DOHH2 (cell line): ENCODE measurements at regions not wholly inside any gene's neighbourhood (a gene's known extent, or its start where the extent isn't known, plus 50 kb on each side); places are given as distances from the start of the nearest gene placed in this dataset.

ENCODE experiments used
- H3F3A ChIP-seq: fragments of 200-600 bp; sonication (generic), shearing (Covaris generic); 2 replicates; pipeline ENCODE4 v1.6.0; 2016; ENCODE audit warnings: antibody characterized with exemption, mild to moderate bottlenecking; ENCODE audit not compliant: control insufficient read depth, insufficient read depth
- H3K27ac ChIP-seq: fragments of 200-600 bp; sonication (generic); 2 replicates; pipeline ENCODE4 v1.5.1; 2014; ENCODE audit warnings: low read depth, mild to moderate bottlenecking, low read length, moderate library complexity
- H3K27me3 ChIP-seq: fragments of 200-600 bp; sonication (generic); 2 replicates; pipeline ENCODE4 v1.6.1; 2014; ENCODE audit warnings: mild to moderate bottlenecking, low read length, mixed read lengths; ENCODE audit not compliant: control insufficient read depth
- H3K36me3 ChIP-seq: fragments of 200-600 bp; sonication (generic); 2 replicates; pipeline ENCODE4 v1.6.1; 2014; ENCODE audit warnings: mild to moderate bottlenecking, low read length, moderate library complexity, mixed read lengths; ENCODE audit not compliant: control insufficient read depth
- H3K4me1 ChIP-seq: fragments of 200-600 bp; sonication (generic); 2 replicates; pipeline ENCODE4 v1.6.1; 2014; ENCODE audit warnings: mild to moderate bottlenecking, low read length, mixed read lengths; ENCODE audit not compliant: control insufficient read depth
- H3K4me2 ChIP-seq: fragments of 200-600 bp; sonication (generic); 2 replicates; pipeline ENCODE4 v1.6.0; 2014; ENCODE audit warnings: mild to moderate bottlenecking, low read length, moderate library complexity
- H3K4me3 ChIP-seq: fragments of 200-600 bp; sonication (generic); 2 replicates; pipeline ENCODE4 v1.5.1; 2014; ENCODE audit warnings: mild to moderate bottlenecking, low read length, mixed read lengths
- H3K79me2 ChIP-seq: fragments of 200-600 bp; sonication (generic); 2 replicates; pipeline ENCODE4 v1.6.1; 2014; ENCODE audit warnings: mild to moderate bottlenecking, low read length, mixed read lengths; ENCODE audit not compliant: control insufficient read depth
- H3K9me2 ChIP-seq: fragments of 200-600 bp; sonication (generic); replicated peaks from 2 replicates; pipeline ENCODE4 v1.6.1; 2014; ENCODE audit warnings: mild to moderate bottlenecking, low read length, mixed read lengths; ENCODE audit not compliant: control insufficient read depth
- H3K9me3 ChIP-seq: fragments of 200-600 bp; sonication (generic); 2 replicates; pipeline ENCODE4 v1.6.1; 2014; ENCODE audit warnings: antibody characterized with exemption, low read length, mixed read lengths; ENCODE audit not compliant: control insufficient read depth, insufficient read depth
- H4K20me1 ChIP-seq: fragments of 200-600 bp; sonication (generic); 2 replicates; pipeline ENCODE4 v1.6.0; 2014; ENCODE audit warnings: low read depth, mild to moderate bottlenecking, antibody characterized with exemption, low read length, moderate library complexity; ENCODE audit not compliant: control insufficient read depth, insufficient read depth
- CTCF ChIP-seq: fragments of 200-600 bp; sonication (generic); IDR thresholded peaks from one replicate; pipeline ENCODE4 v1.5.1; 2014; ENCODE audit warnings: antibody characterized with exemption, mild to moderate bottlenecking, low read depth, low read length; ENCODE audit not compliant: poor library complexity, severe bottlenecking
- EZH2phosphoT487 ChIP-seq: fragments of 200-600 bp; sonication (generic); IDR thresholded peaks from 2 replicates; pipeline ENCODE4 v1.6.1; 2017; ENCODE audit warnings: borderline replicate concordance, mild to moderate bottlenecking, antibody characterized with exemption, low read length, moderate library complexity, mixed read lengths

- no peaks in the 10 kb centered on the region for H3K9me2 ChIP-seq
- H3K4me2 ChIP-seq = peak overlapping the region; percentile 35
These were observed 517.2 kb upstream of the CBLB start for GRCh38 chr3:106386050-106386449.

GRCh38 chr3:106392915-106393314 lies 524.1 kb upstream of the CBLB start:
- Histone ChIP-seq H3K79me2 (no peaks in the 10 kb centered on the region), H3K4me1 (peaks cover 11% of the 10 kb centered on the region), H3K27ac (no peak overlapping the region), H3K27me3 (no peaks in the 10 kb centered on the region), H3K4me2 (no peak overlapping the region), H3F3A (no peaks in the 10 kb centered on the region), H3K4me3 (no peak overlapping the region), H3K9me2 (no peaks in the 10 kb centered on the region), H3K36me3 (no peaks in the 10 kb centered on the region), H3K9me3 (no peaks in the 10 kb centered on the region), H4K20me1 (no peaks in the 10 kb centered on the region)
- TF ChIP-seq EZH2phosphoT487 (no peak), CTCF (no peak)

More at GRCh38 chr3:106386050-106386449, 517.2 kb upstream of the CBLB start:
- H3K4me3 ChIP-seq = peak overlapping the region; percentile 31; the same call in 1 of the 2 replicates
- no peaks in the 10 kb centered on the region for H3K27me3 ChIP-seq
- H3K4me1 ChIP-seq = peaks cover 30% of the 10 kb centered on the region
- peaks cover 4% of the 10 kb centered on the region; the same call in 1 of the 2 replicates for H3K9me3 ChIP-seq
- peak overlapping the region; percentile 70 for H3K27ac ChIP-seq
- H3K36me3 ChIP-seq = peaks cover 13% of the 10 kb centered on the region
- TF ChIP-seq EZH2phosphoT487 (no peak), CTCF (no peak)
- H3K79me2 ChIP-seq = no peaks in the 10 kb centered on the region
- H4K20me1 ChIP-seq = no peaks in the 10 kb centered on the region
- H3F3A ChIP-seq = 0 out of 2 replicates have a peak, but pooled peaks cover 6% of the 10 kb centered on the region

GRCh38 chr3:106397006-106397405 lies 528.2 kb upstream of the CBLB start:
- H3K9me2 ChIP-seq = no peaks in the 10 kb centered on the region
- H3K79me2 ChIP-seq = no peaks in the 10 kb centered on the region
- no peaks in the 10 kb centered on the region for H3K9me3 ChIP-seq
- H3K36me3 ChIP-seq = no peaks in the 10 kb centered on the region
- no peak overlapping the region for H3K4me2 ChIP-seq
- H3K4me3 ChIP-seq = no peak overlapping the region
- TF ChIP-seq CTCF (no peak), EZH2phosphoT487 (no peak)
- H3K27ac ChIP-seq = no peak overlapping the region
- no peaks in the 10 kb centered on the region for H4K20me1 ChIP-seq
- H3K4me1 ChIP-seq = no peaks in the 10 kb centered on the region
- no peaks in the 10 kb centered on the region for H3K27me3 ChIP-seq
- H3F3A ChIP-seq = no peaks in the 10 kb centered on the region
